H4 (cell line): ENCODE measurements at regions not wholly inside any gene's neighbourhood (a gene's known extent, or its start where the extent isn't known, plus 50 kb on each side); places are given as distances from the start of the nearest gene placed in this dataset.
"Not testable (repeated sequence)": the region's sequence is repeated elsewhere in the genome, so short reads cannot be mapped to it uniquely, and the experiment has no call there.

ENCODE experiments used
- DNase-seq: peaks from one replicate; pipeline ENCODE4 v3.0.0-alpha.2; 2015; ENCODE audit warnings: low spot score

DNA sequence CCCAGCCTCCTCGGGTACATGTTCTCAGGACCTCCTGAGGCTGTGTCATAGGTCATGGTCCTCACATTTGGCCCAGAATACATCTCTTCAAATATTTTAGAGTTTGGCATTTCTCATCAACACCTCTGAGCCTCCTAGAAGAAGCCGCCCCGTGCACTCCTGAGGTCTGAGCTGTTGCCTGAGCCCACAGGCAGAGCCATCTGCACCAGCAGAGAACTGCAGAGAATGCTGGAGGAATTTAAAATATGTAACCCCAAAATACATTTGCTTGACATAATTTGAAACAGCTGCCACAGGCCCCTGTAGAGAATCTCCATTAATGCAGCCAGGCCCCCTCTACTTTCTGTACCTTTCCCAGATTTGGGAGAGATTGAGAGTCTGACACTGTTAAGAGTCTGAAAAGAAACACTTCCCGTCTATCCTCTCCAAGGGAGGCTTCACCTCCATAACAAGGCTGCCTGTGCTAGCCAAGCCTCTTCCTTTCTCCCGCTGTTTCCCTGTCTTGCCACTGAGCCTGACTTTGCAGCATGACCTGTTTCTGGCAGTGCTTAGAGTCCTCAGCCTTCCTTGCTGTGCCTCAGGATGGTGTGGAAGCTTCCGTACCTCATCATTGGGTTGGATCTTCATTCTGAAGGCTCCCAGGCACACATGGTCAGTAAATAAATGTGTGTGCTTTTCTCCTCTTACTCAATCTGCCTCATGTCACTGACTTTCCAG, 95.4 kb upstream of the SFSWAP start:
- no peak for DNase-seq

DNA sequence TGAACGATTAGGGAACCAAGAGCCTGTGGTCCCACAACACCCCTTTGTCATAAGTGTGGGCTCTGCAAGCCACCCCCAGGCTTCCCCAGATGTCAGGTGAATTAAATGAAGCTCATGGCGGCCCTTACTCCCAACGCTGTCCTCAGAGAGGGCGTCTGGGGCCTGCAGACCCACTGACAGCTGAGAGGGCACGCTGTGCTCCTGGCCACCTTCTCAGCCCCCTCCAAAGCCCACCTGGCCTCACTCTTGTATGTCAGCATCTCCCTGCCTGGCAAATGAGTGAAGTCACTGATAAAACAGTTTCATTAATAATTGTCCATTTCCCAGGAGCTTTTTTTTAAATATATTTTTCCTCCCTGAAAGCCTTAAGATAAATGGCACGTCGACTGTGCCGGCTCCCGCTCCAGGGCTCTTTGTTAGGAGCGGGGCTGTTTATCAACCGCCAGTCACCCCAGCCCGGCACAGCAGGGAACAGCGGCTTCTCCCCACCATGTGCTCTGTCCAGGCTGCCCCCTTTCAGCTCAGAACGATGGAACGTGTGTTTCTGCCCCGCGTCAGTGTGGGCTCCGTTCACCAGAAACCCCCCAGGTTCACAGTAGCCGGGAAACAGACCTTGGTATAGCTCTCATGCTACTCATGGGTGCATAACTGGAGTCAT, 94.7 kb upstream of the SFSWAP start:
- DNase-seq = no peak

DNA sequence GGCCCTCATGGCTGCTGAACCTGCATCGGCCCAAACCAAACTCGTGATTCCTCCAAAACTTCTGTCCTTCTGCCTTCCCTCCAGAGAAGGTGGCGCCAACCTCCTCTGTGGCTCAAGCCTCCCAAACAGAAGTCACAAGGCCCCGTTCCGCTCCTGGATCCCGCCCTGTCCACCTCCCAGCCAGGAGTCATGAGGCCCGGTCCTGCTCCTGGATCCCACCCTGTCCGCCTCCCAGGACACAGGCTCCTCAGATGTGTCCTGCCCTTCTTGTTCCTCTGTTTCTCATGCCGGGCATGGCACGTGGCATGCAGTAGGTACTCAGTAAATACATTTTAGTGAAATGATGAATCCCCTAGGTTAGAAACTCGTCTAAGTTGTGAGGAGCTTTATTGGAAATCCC, 94.2 kb upstream of the SFSWAP start:
- no peak for DNase-seq

DNA sequence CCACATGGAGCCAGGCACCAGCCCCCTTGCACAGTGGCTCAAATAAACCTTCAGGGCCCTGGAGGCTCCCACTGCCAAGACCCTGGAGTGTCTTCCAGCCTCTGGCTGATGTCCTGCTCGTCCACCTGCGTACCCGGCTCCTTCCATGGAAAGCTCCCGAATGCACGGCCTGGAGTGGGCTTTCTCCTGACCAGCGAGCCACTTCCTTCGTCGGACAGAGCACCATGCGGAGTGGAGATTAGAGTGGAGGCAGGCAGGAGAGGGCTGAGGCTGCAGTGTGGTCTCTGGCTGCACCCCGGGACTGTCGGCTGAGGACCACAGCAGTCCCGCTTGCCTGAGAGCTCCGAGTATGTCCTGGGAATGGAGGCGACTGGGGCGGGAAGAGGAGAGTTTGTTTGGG, 93.7 kb upstream of the SFSWAP start:
- DNase-seq = no peak

DNA sequence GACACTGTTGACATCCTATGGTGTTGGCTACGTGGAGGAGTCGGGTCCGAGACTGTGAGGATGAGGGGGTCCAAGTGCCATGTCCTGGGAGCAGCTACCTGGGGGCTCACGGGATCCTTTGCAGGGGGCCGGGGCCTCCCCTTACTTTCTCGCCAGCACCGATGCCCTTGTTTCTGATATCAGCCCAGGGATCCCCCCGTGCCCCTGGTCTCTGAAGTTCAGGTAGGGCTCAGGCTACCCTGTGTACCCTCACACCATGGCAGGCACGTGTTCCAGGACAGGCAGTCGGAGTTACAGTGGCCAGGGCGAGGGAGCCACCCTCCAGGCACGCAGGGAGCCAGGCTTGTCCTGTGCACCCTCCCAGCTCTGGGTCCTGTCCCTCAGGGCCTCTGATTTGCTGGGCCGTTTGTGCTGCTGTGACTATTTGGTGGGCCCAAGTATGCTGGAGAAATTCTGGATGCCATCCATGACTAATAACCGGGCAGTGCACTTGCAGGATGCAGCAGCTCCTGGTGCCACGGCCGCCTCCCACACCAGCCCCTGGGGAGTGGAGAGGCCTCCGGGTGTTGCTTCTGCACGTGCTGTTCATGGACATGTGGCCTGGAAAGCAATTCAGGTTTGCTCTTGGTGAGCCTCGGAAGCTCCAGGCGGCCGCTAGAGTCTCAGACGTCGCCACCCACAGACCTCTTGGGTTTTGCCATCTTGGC, 93.1 kb upstream of the SFSWAP start:
- no peak for DNase-seq

DNA sequence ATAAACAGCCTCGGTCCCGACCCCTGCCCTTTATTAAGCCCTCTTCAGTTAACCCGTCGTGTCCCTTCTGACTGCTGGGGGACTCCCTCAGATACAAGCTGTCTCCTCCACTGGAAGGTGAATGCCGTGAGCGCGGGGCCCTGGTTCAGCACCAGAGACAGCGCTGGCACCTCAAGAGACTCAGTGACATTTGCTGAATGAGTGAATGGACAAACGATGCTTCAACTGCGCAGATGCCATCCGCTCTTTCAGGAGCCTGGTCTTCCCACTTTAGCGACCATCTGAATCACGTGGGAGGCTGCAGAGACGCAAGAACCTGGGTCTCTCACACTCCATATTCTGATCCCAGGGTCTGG, 92.6 kb upstream of the SFSWAP start:
- no peak for DNase-seq

DNA sequence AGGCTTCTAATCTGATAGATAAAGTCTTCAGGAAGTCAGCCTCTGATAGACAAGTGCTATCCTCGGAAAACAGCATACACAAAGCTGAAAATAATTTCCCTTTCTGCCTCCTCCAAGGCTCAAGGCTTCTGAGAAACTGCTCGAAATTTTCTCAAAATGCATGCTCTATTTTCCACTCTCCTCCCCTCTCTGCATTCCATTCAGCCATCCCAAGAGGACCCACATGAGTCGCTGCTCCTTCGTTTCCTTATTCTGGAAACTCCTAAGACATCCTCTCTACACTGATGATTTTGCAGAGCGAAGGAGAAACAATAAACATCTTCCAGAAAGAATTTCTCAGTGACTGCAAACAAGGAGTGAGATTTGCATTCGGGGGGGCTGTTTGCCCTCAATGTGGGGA, 92.2 kb upstream of the SFSWAP start:
- DNase-seq = no peak

DNA sequence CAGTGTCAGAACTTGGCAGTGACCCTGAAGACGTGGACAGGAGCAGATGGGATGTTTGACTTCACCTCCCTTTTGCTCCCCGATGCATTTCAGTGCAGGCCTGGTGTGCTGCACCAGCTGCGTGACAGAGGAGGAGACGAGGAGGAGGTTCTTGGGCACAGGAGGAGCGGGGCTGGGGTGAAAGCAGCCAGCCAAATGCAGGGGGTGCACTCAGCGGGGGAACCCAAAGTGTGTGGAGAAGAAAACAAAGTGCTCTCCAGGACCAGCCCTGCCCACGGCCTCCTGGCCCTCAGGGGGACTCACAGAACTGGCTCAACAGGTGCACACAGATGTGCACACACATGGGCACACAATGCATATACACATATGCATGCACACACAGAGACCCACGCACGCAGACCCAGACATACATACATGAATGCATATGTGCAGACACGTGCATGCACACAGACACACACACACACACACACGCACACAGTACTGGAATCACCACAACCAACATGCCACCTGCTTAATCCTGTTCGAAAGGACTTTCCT, 91.7 kb upstream of the SFSWAP start:
- no peak for DNase-seq

DNA sequence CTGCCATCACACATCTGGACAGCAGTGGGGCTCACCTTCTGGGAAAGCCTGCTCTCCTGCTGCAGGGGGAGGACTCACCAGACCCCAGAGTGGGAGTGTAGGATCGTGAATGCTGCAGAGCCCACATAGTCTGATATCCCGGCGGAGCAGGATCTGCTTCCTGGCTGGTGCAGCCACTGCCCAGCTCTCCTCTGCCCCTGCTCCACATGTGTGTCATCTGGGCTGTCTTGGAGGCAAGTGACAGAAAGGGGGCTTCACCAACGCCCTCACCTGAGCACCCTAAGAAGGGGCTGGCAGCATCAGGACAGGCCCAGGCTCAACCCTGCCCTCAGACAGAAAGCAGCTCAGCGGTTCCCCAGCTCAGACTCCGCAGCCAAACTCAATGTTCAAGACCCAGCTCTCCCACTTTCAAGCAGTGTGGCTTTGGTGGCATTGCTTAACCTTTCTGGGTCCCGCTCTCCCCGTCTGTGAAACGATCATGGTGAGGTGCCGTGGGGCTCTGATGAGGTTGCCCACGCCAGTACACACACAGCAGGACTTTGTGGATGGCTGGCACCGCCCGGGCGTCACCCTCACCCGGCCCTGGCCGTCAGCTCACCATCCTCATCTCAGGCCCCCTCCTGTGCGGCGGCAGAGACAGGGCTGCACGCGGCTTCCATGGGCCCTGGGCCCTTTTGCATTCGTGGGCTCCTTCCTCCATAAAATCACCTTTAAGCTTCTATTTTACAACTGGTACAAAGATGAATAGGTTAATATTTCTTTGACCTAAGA, 91.0 kb upstream of the SFSWAP start:
- no peak for DNase-seq

DNA sequence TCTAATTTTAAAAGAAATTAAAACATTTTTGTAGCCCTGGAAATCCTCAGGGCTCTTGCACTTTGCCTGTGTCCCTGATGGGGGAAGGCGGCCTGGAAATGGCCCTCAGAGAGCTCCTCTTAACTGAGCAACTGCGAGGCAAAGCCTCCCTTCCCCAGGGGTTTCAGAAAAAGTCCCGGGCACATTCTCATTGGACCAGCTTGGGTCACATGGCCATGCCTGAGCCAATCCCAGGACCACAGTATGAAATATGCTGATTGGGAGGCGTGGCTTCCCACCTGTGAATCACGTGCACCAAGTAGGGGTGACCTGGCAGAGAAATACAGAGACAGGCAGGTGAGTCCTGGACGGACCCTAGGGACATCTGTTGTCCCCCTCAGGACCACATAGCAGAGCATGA, 90.4 kb upstream of the SFSWAP start:
- no peak for DNase-seq

DNA sequence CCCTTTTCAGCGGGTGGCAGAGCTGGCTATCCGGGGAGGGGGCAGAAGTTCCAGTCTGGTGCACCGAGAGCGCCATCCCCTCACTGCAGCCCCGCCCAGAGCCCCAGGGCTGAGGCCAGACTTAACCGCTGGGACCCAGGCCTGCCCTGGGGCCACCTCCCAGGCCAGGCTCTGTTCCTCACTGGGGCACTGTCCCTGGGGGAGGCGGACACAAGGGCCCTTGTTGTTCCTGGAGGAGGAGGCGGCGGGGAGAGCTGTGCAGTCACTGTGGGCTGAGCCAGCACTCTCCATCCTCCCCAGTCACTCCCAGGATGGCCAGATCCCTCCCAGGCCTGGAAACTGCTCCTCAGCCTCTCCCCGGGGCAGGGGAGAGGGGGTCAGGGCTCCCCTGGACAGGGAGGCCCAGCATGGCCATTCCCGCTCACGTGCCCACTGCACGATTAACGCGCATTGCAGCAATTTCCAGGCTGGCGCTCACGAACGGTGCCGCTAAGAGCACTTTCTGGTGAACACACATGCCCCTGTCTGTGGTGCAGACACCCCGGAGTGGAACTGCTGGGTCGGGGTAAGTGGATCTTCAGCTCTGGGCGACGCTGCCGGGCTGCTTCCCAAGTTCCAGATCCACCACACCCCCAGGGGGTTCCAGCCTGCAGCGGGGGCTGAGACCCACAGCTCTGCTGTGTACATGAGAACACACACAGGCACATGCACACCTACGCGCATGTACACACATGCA, 89.8 kb upstream of the SFSWAP start:
- DNase-seq = no peak

DNA sequence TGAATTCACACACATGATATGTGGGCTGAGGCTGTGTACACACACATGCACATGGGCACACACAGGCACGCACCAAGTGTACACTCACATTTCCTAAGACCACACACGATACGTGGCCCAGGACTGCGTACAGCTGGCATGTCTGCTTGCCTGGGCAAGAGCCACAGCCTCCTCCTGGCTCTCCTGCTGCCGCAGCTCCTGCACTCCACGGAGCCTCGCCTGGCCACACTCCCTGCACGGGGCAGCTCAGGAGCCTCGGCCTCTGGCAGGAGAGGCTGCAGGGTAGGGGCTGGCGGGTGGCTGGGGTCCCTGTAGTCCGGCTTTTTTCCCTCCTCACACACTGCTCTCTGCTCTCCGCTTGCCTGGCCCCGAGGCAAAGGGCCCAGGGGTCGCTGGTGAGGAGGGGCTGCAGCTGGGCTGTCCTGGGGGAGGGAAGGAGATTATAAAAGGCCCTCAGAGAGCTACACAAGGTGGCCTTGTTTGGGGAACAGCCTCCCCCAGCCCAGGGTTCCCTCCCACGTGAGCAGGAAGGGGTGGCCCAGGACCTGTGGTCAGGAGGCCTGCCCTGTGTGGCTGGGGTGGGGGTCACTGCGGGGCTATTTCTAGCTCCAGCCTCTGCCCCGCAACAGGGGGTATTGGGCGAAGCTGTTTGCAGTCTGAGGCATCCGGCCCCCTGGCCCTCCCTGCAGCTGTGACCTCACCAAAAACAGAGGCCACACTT, 89.0 kb upstream of the SFSWAP start:
- DNase-seq = no peak

DNA sequence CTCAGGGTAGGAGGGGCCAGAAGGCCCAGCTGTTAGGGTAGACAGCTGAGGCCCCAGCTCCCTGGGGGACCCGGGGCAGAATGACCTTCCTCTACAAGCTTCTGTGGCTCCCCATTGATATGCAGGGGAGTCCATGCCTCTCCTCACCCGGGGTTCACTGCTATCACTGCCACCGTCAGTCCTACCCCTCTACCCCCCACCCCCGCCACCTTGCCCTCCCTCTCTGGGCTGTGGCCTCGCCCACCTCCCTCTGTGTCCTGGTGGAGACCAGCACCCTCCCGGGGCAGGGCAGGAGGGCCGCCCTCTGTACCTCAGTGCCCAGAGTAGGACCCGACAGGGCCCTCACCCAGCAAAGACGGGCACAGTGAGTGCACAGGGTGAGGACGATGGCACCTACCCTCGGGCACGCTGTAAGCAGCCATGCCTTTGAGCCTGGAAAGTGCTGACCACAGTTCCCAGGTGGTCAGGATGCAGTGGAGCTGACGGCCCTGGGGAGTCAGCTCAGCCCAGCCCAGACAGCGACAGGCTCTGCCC, 88.4 kb upstream of the SFSWAP start:
- no peak for DNase-seq

DNA sequence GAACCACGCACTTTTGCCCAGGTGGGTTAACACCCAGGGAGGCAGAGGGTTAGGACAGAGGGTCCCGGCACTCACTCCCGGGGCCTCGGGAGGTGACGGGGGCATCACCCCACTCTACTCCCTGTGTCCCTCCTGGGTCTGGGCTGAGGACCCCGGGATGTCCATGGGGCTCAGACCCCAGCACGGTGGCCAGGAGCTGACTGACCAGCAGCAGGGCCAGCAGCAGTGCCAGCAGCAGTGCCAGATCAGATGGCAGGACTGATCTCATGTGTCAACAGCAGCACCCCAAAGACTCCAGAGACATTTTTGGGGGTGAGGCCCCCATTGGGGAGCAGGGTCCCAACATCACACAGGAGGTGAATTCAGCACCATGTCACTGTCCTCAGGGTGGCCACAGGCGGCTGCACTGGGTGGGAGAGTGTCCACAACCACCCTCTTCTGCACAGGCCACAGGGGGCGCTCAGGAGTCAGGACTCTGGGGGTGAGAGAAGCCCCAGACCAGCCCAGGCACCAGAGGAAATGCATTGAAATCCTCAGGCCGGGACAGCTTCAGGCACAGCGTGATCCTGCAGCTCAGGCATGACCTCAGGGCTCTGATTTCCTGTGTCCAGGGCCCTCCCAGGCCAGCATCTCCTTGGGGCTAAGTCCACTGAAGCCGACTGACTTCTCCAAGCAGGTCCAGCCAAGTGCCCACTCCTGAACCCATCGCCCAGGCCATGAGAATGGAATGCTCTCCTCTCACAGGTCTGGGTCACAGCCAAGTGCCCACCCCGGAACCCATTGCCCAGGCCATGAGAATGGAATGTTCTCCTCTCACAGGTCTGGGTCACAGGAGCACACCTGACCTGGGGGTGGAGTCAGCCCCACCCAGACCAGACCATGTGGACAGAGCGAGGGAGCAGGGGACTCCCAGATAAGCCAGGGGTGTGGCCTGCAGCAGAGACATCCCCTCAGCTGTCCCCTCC, 87.2 kb upstream of the SFSWAP start:
- DNase-seq = not testable (repeated sequence)

DNA sequence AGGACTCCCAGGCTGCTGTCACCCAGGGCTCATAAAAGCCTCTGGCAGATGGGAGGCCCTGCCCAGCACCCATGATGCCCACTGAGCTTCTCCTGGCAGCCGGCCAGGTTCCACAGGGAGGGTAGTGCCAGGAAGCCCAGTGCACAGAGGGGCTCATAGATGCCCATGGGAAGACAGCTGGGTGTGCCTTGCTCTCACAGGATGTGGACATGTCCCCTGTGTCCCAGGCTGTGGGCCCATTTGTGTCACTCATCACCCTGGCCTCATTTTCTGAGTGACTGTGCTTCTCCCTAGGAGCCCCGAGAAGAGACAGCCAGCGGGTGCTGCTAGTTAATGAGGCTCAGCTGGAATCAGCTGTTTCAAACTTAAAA, 86.5 kb upstream of the SFSWAP start:
- DNase-seq = not testable (repeated sequence)

DNA sequence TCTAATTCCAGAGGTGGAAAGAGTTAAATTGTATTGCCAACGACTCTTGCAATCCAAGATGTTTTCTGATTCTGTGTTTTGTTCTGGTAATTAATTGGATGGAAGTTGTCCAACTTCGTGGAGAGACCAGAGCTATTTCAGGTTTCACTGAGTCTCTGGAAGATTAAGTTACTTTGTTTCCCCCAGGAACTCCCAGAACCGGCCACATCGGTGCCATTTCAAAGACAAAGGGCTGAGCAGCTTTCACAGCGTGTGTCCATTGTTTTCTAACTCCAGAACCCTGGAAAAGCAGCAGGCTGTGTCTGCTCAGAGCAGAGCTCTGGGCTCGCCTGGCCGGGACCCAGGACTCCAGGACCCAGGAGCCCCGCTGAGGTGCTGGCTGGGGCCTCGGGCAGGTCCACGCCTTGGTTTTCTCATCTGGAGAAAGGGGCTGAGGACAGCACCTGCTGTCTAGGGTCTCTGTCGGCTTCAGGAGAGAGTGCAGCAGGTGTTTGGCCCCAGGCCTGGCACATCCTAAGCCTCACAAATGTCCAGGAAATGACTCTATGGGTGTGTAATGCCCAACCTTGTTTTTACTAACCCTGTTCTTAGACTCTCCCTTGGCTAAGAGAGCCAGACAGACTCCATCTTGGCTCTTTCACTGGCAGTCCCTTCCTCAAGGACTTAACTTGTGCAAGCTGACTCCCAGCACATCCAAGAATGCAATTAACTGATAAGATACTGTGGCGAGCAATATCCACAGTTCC, 86.0 kb upstream of the SFSWAP start:
- DNase-seq = not testable (repeated sequence)

DNA sequence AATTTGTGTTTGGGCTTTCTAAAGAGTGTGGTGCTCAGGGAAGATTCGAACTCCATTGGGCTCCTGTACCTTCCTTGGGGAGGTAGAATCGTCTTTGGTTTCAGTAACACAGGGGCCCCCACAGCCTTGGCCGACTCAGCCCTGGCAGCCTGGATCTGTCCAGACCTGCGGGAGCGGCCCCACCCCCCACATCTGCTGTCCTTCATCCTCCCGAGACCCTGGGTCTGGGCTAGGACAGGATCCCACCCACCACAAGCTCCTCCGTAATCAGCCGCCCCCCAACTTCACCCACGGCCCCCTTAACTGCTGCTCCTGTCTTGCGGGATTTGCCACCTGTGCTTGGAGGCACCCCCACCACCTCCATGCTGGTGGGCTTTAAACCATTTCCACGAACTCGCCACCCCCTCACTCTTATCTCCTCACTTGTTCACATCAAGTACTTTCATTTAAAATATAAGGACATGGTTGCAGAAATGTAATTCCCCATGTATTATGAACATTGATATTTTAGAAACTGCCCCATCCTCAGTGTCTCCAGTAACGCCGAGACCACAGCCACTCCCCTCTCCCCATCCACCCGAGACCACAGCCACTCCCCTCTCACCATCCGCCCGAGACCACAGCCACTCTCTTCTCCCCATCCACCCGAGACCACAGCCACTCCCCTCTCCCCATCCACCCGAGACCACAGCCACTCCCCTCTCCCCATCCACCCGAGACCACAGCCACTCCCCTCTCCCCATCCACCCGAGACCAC, 84.7 kb upstream of the SFSWAP start:
- not testable (repeated sequence) for DNase-seq
